ENCODE measurements at regions not wholly inside any gene's neighbourhood (a gene's known extent, or its start where the extent isn't known, plus 50 kb on each side); places are given as distances from the start of the nearest gene placed in this dataset.
"Not testable (repeated sequence)": the region's sequence is repeated elsewhere in the genome, so short reads cannot be mapped to it uniquely, and the experiment has no call there.

DNA sequence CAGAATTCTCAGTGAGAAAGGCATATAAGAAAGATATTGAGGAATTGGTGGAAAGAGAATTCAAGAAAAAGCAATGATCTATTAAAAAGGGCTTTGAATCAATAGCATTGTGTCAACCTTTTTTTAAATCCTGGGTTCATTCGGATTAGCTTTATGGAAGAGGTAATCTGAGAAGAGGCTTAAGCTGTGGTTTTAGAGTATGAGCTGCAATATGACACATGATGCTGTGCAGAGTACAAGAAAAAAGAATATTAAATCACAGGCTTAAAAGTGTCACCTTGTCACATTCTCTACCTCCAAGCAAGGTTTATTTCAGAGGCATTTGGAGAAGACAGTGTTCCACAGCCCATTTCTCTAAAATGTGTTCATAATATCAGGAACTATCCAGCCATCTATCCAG, 128.9 kb downstream of the RTP4 start:
- Histone ChIP-seq H3K9me3 (ENCODE audit: control insufficient read depth, low read length) (no peaks in the 10 kb centered on the region), H3K36me3 (ENCODE audit: control insufficient read depth, insufficient read depth, low read length) (no peaks in the 10 kb centered on the region), H3K79me2 (no peaks in the 10 kb centered on the region), H3K9ac (no peak overlapping the region), H3K27me3 (ENCODE audit: control insufficient read depth, insufficient read depth, low read length) (no peaks in the 10 kb centered on the region), H3K27ac (no peak overlapping the region), H2AFZ (no peak overlapping the region), H3K4me3 (ENCODE audit: low read depth, low read length) (no peak overlapping the region), H3K4me1 (no peaks in the 10 kb centered on the region), H3K4me2 (ENCODE audit: low read length) (no peak overlapping the region)
- TF ChIP-seq, protein P1, sequence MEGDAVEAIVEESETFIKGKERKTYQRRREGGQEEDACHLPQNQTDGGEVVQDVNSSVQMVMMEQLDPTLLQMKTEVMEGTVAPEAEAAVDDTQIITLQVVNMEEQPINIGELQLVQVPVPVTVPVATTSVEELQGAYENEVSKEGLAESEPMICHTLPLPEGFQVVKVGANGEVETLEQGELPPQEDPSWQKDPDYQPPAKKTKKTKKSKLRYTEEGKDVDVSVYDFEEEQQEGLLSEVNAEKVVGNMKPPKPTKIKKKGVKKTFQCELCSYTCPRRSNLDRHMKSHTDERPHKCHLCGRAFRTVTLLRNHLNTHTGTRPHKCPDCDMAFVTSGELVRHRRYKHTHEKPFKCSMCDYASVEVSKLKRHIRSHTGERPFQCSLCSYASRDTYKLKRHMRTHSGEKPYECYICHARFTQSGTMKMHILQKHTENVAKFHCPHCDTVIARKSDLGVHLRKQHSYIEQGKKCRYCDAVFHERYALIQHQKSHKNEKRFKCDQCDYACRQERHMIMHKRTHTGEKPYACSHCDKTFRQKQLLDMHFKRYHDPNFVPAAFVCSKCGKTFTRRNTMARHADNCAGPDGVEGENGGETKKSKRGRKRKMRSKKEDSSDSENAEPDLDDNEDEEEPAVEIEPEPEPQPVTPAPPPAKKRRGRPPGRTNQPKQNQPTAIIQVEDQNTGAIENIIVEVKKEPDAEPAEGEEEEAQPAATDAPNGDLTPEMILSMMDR (IDR thresholded peaks at IDR 0.05): no peak

DNA sequence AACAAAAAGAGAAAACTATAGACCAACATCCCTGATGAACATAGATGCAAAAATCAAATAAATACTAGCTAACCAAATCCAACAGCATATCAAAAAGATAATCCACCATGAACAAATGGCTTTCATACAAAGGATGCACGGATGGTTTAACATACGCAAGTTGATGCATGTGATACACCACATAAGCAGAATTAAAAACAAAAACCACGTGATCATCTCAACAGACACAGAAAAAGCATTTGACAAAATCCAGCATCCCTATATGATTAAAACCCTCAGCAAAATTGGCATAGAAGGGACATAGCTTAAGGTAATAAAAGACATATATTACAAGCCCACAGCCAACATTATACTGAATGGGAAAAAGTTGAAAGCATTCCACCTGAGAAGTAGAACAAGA, 125.9 kb downstream of the RTP4 start:
- H3K9ac ChIP-seq; H3K4me1 ChIP-seq; H3K4me2 ChIP-seq (ENCODE audit: low read length); H3K27me3 ChIP-seq (ENCODE audit: control insufficient read depth, insufficient read depth, low read length); H2AFZ ChIP-seq; H3K36me3 ChIP-seq (ENCODE audit: control insufficient read depth, insufficient read depth, low read length); H3K4me3 ChIP-seq (ENCODE audit: low read depth, low read length); H3K9me3 ChIP-seq (ENCODE audit: control insufficient read depth, low read length); H3K79me2 ChIP-seq; H3K27ac ChIP-seq: not testable (repeated sequence)

DNA sequence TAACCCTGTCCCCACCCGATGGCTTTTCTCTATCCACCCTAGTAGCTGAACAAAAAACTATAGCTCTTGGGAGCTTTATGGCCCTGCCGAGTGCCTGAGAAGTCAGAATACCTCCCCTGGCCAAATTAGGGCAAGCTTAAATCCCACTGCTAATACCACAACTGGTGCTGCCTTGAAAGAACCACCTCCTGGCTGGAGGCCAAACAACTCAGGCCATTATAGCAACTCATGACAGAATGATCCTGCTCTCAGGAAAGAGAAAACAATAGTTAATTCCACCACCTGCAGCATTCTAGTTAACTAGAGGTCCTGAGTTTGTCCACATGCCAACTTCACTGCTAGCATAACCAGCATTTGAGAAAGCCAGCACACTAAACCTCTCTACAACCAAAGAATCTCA, 123.2 kb downstream of the RTP4 start:
- Histone ChIP-seq H3K27ac (no peak overlapping the region), H3K27me3 (ENCODE audit: control insufficient read depth, insufficient read depth, low read length) (no peaks in the 10 kb centered on the region), H3K9me3 (ENCODE audit: control insufficient read depth, low read length) (no peaks in the 10 kb centered on the region), H3K4me3 (ENCODE audit: low read depth, low read length) (no peak overlapping the region), H3K4me1 (no peaks in the 10 kb centered on the region), H2AFZ (no peak overlapping the region), H3K9ac (no peak overlapping the region), H3K36me3 (ENCODE audit: control insufficient read depth, insufficient read depth, low read length) (no peaks in the 10 kb centered on the region), H3K4me2 (ENCODE audit: low read length) (no peak overlapping the region), H3K79me2 (no peaks in the 10 kb centered on the region)
- TF ChIP-seq, protein P1 (IDR thresholded peaks at IDR 0.05): no peak

DNA sequence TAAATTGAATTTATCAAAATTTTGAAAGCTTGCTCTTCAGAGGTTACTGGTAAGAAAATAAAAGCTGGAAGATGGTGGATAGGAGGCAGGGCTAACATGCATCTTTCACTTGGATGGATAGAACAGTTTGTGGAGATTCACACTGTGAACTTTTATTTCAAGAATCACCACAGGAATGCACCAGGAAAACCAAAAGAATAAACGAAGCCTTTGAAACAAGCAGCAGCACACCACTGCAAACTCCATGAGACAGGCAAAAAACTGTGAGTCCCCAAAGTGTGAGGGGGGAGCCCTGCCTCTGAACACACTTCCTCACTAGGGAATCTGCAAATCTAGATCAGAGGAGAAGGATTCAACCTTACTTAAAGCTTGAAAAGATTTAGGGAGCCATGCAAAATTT, 122.2 kb downstream of the RTP4 start:
- no peaks in the 10 kb centered on the region for H3K4me1 ChIP-seq
- H3K79me2 ChIP-seq: no peaks in the 10 kb centered on the region
- TF ChIP-seq, protein P1 (IDR thresholded peaks at IDR 0.05): no peak
- H3K4me2 ChIP-seq (ENCODE audit: low read length): no peak overlapping the region
- no peak overlapping the region for H3K27ac ChIP-seq
- H3K4me3 ChIP-seq (ENCODE audit: low read depth, low read length): no peak overlapping the region
- no peak overlapping the region for H2AFZ ChIP-seq
- H3K9me3 ChIP-seq (ENCODE audit: control insufficient read depth, low read length): no peaks in the 10 kb centered on the region
- H3K36me3 ChIP-seq (ENCODE audit: control insufficient read depth, insufficient read depth, low read length): no peaks in the 10 kb centered on the region
- no peaks in the 10 kb centered on the region for H3K27me3 ChIP-seq (ENCODE audit: control insufficient read depth, insufficient read depth, low read length)
- H3K9ac ChIP-seq: no peak overlapping the region

DNA sequence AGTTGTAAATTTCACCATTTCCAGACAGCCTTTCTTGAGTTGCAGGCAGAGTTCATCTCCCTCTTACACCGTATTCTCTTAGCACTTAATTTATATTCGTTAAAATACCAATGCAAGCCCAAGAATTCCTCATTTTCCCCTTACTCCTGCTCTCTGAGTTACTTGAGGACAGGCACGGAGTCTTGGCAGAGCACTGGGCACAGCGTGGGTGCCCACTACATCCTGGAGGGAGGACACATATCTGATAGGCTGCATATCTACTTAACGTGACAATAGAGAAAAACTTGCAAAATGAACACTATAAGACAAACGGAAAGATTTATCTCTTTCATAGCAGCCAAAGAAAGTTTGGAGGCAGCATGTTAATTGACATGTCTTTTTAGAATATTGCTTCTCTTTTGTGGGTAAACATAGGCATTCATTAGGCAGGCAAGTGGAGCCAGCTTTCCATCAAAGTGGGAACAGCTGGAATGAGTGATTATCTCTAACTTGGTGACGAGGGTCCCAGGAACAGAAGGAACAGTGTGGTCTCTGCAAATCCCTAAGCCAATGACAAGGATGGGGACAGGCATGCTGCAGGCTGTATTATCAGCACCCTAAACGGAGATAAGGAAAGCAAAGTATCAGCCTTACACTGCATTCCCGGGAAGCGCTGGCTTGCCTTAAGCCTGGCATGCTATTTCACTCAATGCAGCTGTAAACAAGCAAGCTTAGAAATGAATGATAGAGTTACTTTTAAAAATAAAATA, 116.5 kb downstream of the RTP4 start:
- Histone ChIP-seq H3K79me2 (no peaks in the 10 kb centered on the region), H3K4me3 (ENCODE audit: low read depth, low read length) (no peak overlapping the region), H3K36me3 (ENCODE audit: control insufficient read depth, insufficient read depth, low read length) (no peaks in the 10 kb centered on the region), H3K27ac (no peak overlapping the region), H3K4me2 (ENCODE audit: low read length) (no peak overlapping the region), H3K9me3 (ENCODE audit: control insufficient read depth, low read length) (no peaks in the 10 kb centered on the region), H3K27me3 (ENCODE audit: control insufficient read depth, insufficient read depth, low read length) (no peaks in the 10 kb centered on the region), H2AFZ (no peak overlapping the region), H3K4me1 (no peaks in the 10 kb centered on the region), H3K9ac (no peak overlapping the region)
- TF ChIP-seq, protein P1 (IDR thresholded peaks at IDR 0.05): no peak
